ENCODE measurements at regions not wholly inside any gene's neighbourhood (a gene's known extent, or its start where the extent isn't known, plus 50 kb on each side); places are given as distances from the start of the nearest gene placed in this dataset.

DNA sequence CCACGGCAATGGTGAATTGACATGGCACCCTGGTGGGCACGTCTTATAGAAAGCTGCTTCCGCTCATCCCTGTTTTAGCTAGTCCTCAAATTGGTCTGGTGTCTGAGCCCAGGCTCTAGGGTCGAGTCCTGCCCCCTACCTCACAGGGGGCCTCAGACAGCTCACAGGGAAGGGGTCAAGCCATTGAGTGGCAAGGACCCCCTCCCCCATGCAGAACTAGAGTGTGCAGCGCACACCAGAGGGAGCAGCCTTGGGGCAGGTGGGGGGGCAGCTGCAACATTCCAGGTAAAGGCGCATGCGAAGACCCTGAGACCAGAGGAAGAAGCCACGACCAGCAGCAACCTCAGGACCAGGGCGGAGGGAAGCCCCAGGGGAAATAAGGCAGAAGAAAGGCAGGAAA is 240.4 kb upstream of the PPP2R2D start:
- no peak for DNase-seq (ENCODE audit: low read depth in 1 of 2, low spot score in 1 of 2)

DNA sequence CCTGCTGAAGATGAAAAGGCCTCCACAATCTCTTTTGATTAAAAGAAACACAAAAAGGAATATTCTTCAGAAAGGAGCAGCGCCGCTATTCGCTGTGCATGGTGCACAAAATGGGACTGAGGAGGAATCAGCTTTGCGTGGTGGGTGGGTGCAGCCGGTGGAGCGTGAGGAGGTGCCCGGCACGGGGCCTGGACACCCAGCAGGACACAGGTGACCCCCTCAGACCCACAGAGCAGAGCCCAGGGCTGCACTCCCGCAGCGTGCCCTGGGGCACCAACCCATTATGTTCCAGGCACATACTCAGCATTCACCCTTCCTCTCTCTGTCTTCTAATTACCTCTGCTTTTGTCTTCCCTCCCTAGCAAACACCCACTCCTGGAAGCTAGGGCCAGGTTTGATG is 238.0 kb upstream of the PPP2R2D start:
- DNase-seq (ENCODE audit: low read depth in 1 of 2, low spot score in 1 of 2) = no peak

DNA sequence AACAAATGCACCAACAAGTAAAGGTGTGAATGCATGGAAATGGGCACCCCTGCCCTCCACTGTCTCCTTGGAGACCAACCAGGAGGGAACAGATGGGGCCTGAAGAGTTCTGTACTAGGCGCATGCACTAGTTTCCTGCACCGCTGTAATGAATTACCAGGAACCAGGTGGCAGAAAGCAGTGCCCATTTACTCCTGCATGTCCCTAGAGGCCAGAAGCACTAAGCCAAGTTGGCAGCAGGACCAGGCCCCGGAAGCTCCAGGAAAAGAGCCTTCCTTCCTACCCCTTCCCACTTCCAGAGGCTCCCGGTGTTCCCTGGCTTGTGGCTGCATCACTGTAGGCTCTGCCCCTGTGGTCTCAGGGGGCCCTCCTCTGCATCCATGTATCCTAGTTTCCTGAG is 237.5 kb upstream of the PPP2R2D start:
- DNase-seq (ENCODE audit: low read depth in 1 of 2, low spot score in 1 of 2) = no peak

DNA sequence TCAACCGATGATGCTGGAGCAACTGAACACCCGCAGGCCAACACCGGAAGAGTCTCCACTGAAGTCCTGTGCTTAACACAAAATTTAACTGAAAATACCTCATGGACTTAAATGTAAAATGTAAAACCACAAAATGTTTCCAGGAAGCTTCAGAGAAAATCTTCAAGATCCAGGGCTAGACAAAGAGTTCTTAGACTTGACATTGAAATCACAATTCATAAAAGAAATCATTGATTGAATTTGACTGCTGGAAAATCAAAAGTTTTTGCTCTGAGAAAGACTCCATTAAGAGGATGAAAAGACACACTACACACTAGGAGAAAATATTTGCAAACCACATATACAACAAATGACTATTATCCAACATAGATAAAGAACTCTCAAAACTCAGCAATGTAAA is 234.7 kb upstream of the PPP2R2D start:
- no peak for DNase-seq (ENCODE audit: low read depth in 1 of 2, low spot score in 1 of 2)

DNA sequence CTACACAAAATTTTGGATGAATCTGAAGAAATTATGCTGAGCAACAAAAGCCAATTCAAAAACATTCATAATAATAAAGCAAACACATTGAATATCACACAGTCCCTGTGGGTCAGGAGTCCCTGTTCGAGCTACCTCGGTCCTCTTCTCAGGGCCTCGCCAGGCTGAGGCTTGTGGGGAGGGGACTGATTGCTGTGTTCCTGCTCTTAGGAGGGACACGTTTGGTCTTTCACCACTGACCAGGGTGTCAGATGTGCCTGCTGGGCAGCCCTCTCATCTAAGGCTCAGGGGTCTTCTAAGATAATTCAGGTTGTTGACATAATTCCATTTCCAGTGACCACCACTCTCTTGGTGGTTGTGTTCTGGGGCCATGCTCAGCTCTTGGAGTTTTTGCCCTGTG is 233.8 kb upstream of the PPP2R2D start:
- no peak for DNase-seq (ENCODE audit: low read depth in 1 of 2, low spot score in 1 of 2)

DNA sequence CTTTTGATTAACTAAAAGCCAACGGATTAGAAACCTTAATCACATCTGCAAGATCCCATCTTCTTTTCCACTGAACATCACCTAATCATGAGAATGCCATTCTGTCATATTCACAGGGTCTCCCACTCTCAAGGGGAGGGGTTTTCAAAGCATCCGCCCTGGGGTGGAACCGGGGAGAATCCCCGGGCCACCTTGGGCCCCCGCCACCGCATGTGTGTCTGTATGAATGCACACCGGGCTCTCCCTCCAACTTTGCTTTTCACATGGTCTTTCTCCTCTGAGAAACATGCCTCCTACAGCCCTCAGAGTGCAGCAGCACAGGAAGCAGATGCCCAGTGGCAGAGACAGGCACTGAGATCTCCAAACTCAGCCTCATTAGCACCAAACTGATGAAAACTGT is 233.2 kb upstream of the PPP2R2D start:
- DNase-seq (ENCODE audit: low read depth in 1 of 2, low spot score in 1 of 2) = no peak

DNA sequence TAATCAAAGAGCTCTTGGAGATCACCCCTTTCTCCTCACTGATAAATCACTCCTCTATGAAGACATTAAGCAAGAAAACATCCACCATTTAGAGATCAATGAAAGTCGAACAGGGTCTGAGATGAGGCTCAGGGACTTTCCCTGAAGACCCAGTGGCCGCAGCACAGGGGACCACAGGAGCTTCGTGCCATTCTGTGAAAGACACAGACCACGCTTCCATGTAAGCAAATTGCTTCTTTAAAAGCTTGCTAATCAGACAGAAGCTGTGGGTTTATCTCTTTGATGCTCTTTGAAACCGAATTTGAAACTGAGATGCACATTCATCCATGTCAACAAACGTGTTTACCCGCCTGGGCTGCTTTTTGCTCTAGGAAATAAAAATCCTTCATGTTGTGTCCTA is 231.9 kb upstream of the PPP2R2D start:
- no peak for DNase-seq (ENCODE audit: low read depth in 1 of 2, low spot score in 1 of 2)

DNA sequence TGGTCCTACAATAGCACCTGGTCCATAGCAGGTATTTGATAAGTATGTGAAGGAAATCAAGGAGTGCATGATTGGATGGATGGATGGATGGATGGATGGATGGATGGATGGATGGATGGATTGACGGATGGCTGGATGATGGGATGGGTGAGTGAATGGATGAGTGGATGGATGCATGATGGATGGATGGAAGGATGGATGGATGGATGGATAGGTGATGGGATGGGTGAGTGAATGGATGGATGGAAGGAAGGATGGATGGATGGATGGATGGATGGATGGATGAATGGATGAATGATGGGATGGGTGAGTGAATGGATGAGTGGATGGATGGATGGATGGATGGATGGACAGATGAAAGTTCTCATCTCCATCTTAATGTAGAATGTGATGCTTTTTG is 231.0 kb upstream of the PPP2R2D start:
- no peak for DNase-seq (ENCODE audit: low read depth in 1 of 2, low spot score in 1 of 2)

DNA sequence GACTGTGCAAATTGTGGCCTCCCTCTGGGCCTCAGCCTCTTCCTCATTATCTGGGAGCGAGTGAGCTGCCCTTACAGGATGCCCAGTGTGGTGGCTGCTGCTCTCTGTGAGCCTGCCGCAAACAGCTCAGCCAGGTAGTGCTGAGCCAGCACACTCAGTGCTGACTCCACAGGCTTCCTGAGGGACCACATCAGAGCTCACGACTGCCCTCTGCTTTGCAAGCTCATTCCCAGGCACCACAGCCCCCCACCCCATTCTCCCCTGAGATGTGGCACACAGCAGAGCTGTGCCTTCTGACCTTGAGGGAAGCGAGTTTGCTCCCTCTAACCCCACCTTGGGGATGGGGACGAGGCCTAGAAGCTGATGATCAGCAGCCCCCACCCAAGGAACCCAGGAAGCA is 230.5 kb upstream of the PPP2R2D start:
- no peak for DNase-seq (ENCODE audit: low read depth in 1 of 2, low spot score in 1 of 2)

DNA sequence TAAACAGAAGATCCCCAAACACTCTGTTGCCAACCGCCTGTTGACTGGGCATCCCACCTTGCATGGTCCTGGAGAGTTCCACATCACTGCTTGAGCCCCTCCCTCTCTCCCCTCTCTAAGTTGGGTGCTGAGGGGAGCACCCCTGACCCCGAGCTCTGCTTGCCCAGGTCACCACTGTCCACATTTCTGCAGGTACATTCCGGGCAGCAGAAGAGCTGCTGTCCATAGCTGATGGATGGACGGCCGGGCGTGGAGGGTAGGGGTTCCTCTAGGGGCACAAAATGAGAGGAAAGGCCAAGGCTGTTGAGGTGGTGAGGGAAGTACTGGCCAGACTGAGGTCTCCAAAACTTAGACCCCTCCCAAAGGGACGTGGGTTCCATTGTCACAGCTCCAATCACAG is 227.4 kb upstream of the PPP2R2D start:
- no peak for DNase-seq (ENCODE audit: low read depth in 1 of 2, low spot score in 1 of 2)

DNA sequence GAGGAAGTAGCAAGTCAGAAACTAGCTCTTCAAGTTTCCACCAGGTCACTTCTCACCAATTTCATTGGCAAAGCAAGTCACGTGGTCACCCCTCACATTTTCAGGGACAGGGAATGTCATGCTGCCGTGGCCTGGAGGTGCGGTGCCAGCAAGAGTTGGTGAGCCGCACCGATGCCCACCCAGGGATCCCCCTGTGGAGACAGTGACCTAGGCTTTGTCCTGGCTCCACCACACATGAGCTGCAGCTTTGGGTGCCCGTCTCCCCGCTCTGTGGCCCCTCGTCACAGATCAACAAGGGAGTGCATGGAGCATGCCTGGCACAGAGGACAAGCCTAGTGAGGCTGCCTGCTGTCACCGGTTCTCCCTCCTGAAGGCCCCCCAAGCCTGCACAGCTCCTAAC is 226.7 kb upstream of the PPP2R2D start:
- no peak for DNase-seq (ENCODE audit: low read depth in 1 of 2, low spot score in 1 of 2)

DNA sequence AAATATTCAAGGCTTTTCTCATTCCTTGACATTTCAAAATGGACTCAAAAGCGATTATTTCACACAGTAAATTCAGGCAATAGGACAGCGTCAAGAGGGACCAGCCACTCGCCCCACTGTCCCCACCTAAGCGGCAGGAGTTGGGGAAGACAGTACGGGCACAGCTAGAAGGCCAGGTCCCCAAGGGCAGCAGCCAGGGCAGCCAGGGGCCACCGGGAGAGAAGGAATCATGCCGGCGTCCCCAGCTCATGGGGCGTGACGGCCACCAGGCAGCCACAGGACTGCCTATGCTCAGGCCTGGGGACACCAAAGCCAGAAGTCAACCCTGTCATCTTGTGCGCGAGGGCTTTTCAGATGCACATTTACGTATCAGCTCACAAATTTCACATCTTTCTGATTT is 225.7 kb upstream of the PPP2R2D start:
- no peak for DNase-seq (ENCODE audit: low read depth in 1 of 2, low spot score in 1 of 2)

DNA sequence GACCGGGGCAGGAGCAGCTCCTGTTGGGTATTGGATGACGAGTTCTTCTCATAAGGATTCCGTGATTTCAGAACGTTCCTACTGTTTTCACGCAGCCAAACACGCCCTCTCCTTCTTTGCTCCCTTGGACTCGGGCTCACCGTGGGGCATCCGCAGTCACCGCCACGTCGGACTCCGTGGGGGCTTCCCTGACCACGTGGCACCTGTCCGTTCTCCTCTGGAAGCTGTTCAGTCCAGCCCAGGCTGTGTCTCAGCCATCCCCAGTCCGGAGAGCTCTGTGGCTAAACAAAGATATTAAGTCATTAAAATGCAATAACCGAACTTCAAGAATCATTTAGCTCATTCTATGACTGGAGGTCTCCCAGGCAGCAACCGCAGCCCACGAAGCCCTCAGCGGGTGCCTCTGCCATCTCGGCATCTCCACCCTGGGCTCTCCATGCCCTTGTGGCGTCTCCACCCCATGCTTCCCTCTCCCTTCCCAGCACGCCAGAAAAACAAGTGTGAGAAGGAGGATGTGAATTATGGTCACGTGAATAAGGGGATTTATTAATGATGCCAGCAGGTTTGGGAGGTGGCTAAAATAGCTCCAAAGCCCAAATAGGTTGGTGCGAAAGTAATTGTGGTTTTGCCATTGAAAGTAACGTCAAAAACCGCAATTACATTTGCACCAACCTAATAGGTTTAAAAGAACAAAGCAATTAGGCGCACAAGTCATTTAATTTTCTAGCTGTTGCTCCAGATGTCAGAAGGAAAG is 224.6 kb upstream of the PPP2R2D start:
- DNase-seq (ENCODE audit: low read depth in 1 of 2, low spot score in 1 of 2) = no peak

DNA sequence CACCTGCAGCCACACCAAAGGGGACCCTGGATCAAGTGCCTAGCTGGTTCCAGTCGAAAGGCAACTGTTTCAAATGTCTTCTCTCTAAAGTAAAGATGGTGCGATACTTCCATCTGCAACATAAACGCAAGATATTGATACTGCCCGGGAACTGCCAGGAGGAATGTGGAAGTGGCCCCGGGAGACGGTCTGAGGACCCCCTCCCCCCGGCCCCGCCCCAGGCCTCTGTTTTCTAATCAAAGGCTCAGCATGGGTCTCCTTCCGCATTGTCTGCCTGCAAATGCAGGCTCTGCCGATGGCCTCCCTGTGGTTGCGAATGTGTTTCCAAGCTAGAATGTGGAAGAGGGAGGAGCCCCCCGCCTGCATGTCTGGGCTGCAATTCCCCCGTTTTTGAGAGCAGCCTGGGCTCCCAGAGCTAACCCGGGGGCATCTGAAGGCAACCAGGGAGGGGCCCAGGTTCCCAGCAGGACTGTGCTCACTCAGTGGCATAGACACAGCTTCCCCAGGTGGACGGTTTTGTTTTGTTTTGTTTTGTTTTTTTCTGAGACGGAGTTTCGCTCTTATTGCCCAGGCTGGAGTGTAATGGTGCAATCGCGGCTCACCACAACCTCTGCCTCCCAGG is 223.9 kb upstream of the PPP2R2D start:
- DNase-seq (ENCODE audit: low read depth in 1 of 2, low spot score in 1 of 2) = no peak

DNA sequence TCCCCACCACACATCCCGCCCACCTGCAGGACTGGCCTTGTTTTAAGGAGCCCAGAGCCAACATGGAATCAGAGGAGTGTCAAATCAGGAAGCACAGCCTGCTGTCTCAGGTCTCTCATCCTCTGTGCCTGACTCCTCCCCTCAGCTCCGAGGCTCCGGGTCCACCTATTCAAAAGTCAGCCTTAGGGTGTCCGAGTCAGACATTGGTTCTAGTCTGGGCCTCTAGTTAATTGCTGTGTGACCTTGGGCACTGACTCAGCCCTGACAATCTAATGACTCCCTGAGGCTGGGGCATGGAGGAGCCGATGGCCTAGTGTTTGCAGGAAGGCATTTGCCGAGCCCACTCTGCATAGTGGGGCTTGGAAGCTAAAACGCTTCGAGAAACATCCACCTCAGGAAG is 223.1 kb upstream of the PPP2R2D start:
- no peak for DNase-seq (ENCODE audit: low read depth in 1 of 2, low spot score in 1 of 2)

DNA sequence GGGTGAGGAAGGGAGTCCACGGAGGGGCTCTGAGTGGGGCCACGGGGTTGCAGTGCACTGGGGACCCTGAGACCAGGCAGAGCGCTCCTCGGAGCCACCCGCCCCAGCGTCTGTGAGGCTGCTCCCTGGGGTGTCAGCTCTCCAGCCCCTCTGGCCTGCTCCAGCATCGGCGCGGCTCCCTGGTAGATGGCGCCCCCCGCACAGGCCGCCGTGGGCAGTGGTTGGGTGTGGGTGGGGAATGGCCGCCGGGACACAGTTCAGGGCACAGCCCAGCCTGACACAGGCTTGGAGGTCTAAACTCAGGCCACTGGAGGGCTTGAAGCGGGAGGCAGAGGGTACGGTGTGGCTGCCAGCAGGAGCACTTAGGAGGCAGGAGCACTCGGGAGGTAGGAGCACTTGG is 222.6 kb upstream of the PPP2R2D start:
- DNase-seq (ENCODE audit: low read depth in 1 of 2, low spot score in 1 of 2) = no peak

DNA sequence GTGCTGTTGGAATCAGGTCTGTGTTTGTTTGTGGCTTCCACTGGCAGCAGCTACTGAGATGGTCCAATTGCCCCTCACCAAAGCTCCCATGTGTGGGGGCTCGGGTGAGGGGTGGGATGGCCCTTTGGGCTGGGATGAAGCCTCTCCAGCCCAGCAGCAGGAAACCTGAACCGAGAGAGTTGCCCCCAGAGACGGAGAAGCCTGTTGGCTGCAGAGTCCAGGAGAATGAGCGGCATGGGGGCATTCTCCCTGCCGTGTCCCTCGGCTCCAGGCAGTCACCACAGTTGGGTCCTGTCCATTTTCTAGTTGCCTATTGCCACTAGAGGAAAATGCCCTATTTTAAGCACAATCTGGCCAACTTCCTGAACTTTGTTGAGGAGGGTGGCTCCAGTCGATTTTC is 222.2 kb upstream of the PPP2R2D start:
- DNase-seq (ENCODE audit: low read depth in 1 of 2, low spot score in 1 of 2) = no peak

DNA sequence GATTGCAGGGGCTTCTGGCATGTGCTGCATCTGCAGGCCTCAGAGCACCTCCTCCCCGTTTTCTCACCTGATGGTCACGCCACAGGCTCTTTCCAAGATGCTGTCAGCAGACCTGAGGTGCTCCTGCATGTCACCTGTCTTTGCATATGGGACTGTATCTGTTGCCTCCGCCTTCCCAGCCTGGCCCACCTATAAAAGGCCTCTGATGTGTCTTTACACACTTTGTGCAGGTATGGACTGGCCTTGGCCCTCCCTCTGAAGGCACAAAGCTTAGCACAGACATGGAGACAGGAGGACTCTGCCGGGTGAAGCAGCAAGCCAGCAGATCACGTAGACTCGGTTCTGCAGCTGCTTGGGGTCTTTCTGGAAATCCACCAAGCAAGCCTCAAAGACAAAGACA is 220.9 kb upstream of the PPP2R2D start:
- DNase-seq (ENCODE audit: low read depth in 1 of 2, low spot score in 1 of 2) = no peak

DNA sequence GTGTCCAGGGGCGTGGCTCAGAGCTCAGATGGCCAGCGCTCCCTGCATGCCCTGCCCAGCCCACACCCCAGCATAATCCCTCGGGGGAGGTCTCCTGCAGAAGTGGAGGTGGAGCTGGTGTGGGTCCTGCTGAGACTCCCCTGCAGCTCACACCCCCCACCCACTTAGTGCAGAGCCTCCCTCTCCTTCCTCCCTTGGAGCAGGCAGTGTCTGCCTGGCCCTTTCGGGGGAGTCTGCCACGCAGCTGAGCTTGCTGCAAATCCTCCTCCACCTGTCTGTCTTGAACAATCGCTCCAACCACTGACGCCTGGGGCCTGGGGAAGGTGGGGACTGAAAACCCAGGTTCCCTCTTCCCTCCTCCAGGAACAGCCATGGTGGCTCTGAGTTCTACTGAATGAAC is 219.7 kb upstream of the PPP2R2D start:
- no peak for DNase-seq (ENCODE audit: low read depth in 1 of 2, low spot score in 1 of 2)

DNA sequence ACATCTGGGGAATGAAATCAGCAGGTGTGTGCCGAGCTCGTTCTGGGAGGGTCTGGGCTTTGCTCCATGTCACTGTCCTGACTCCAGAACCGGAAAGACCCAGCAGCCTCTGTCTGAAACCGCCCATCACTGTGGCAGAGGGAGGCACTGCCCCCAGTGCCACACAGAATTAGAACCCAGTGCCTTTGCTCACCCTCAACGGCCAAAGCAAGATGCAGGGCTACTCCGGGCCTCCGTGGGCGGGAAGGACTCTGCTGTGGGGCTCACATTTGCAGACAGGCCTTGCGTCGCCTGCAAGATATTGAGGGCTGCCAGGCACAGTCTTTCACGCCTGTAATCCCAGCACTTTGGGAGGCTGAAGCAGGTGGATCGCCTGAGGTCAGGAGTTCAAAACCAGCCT is 219.2 kb upstream of the PPP2R2D start:
- no peak for DNase-seq (ENCODE audit: low read depth in 1 of 2, low spot score in 1 of 2)

DNA sequence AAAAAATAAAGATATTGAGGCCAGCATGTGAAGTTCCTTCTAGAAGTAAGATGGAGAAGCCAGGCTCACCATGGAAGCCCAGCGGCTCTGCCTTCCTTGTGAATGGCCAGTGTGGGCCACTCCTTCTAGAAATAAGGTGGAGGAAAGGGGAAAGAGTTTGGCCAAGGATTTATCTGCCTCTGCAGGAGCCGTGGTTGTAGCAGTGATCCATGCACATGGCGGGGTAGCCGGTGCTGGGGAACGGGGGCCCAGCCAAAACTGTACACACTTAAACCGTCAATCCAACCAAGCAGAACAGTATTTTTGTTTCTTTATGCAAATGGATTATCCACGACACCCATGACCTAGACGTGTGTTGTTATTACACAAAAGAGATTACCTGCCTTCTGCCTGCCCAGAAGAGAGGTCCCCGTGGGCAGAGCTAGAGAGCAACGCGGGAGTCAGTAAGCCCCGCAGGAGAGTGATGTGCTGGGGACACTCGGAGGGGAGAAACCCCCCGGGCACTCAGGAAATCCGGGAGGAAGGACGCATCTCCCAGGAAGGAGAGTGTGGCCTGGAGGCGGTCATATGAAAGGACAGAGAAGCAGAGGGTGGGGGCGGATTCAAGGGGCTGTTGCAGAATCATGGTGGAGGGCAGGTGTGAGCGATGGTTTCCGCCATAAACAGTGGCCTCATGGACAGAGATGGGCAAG is 218.4 kb upstream of the PPP2R2D start:
- DNase-seq (ENCODE audit: low read depth in 1 of 2, low spot score in 1 of 2) = no peak

DNA sequence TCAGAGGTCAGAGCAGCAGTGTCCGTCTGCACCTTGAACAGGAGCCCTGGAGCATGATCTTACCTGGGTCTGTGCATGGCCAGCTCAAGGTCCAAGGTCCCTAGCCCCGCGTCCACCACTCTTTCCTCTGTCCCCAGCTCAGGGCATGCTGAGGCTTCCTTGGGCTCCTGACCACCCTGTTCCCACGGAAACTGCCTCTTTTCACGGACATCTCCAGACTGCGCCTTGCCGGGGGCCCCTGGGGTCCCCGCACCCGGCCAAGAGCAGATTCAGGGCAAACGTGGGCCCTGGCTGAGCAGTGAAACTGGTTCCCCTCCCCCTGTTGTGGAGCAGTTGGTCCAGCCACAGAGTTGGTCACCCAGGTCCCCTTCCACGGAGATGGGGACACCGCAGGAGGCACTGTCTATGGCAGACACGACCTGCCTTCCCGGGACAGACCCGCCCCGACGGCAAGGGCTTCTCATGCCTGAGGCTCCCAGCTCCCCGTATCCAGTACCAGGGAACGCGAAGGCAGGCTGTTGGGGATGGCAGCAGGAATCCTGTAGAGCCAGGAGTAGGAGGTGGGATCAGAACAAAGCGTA is 217.4 kb upstream of the PPP2R2D start:
- DNase-seq (ENCODE audit: low read depth in 1 of 2, low spot score in 1 of 2) = no peak
